GM23338 (cell line): ENCODE measurements at regions not wholly inside any gene's neighbourhood (a gene's known extent, or its start where the extent isn't known, plus 50 kb on each side); places are given as distances from the start of the nearest gene placed in this dataset.

Experiments
- ATAC-seq: fragments of 200-7000 bp; cut with Tn5 transposase; 3 replicates; pipeline ENCODE4 v1.9.1; 2020
- DNase-seq: peaks from one replicate; pipeline ENCODE4 v3.0.0-alpha.2; 2015; ENCODE audit warnings: low spot score
- H2AFZ ChIP-seq: fragments of 200-600 bp; sonication (generic); 2 replicates; pipeline ENCODE4 v1.8.0; 2016; ENCODE audit warnings: antibody characterized with exemption, mild to moderate bottlenecking, moderate library complexity
- H3F3A ChIP-seq: fragments of 200-600 bp; sonication (generic); replicated peaks from 2 replicates; pipeline ENCODE4 v1.8.0; 2017; ENCODE audit warnings: antibody characterized with exemption, mixed run types, low read depth
- H3K27ac ChIP-seq: fragments of 200-600 bp; sonication (generic); 2 replicates; pipeline ENCODE4 v1.6.1; 2016; ENCODE audit warnings: low read depth
- H3K27me3 ChIP-seq: fragments of 200-600 bp; sonication (generic); 2 replicates; pipeline ENCODE4 v1.8.0; 2016; ENCODE audit warnings: mild to moderate bottlenecking, mixed run types, moderate library complexity; ENCODE audit not compliant: insufficient read depth
- H3K36me3 ChIP-seq: fragments of 200-600 bp; sonication (generic); 2 replicates; pipeline ENCODE4 v1.8.0; 2016; ENCODE audit warnings: mild to moderate bottlenecking; ENCODE audit not compliant: insufficient read depth
- H3K4me1 ChIP-seq: fragments of 200-600 bp; sonication (generic); 2 replicates; pipeline ENCODE4 v1.8.0; 2016; ENCODE audit warnings: mild to moderate bottlenecking, moderate library complexity; ENCODE audit not compliant: insufficient read depth
- H3K4me2 ChIP-seq: fragments of 200-600 bp; sonication (generic); 2 replicates; pipeline ENCODE4 v1.7.1; 2017; ENCODE audit warnings: mixed run types
- H3K4me3 ChIP-seq: fragments of 200-600 bp; sonication (generic); 2 replicates; pipeline ENCODE4 v1.6.1; 2016; ENCODE audit warnings: mixed run types
- H3K79me2 ChIP-seq: fragments of 200-600 bp; sonication (generic); replicated peaks from 2 replicates; pipeline ENCODE4 v1.8.0; 2017; ENCODE audit warnings: mild to moderate bottlenecking; ENCODE audit not compliant: insufficient read depth
- H3K9me2 ChIP-seq: fragments of 200-600 bp; sonication (generic); 2 replicates; pipeline ENCODE4 v1.8.0; 2017; ENCODE audit not compliant: insufficient read depth
- H4K20me1 ChIP-seq: fragments of 200-600 bp; sonication (generic); replicated peaks from 2 replicates; pipeline ENCODE4 v1.8.0; 2017; ENCODE audit warnings: mild to moderate bottlenecking; ENCODE audit not compliant: insufficient read depth
- H3K27ac Mint-ChIP-seq: 2 replicates; pipeline ENCODE4 v1.8.0; 2020; ENCODE audit warnings: inconsistent platforms, mild to moderate bottlenecking, moderate library complexity, mixed read lengths
- H3K27me3 Mint-ChIP-seq: 3 replicates; pipeline ENCODE4 v1.8.0; 2022; ENCODE audit warnings: low read depth, mild to moderate bottlenecking, moderate library complexity, mixed read lengths, inconsistent platforms; ENCODE audit not compliant: insufficient read depth, poor library complexity
- H3K36me3 Mint-ChIP-seq: 3 replicates; pipeline ENCODE4 v1.8.0; 2021; ENCODE audit warnings: low read depth, mild to moderate bottlenecking, inconsistent platforms, moderate library complexity, mixed read lengths
- H3K4me1 Mint-ChIP-seq: 3 replicates; pipeline ENCODE4 v1.8.0; 2020; ENCODE audit warnings: mild to moderate bottlenecking, inconsistent platforms, mixed read lengths
- H3K4me3 Mint-ChIP-seq: 3 replicates; pipeline ENCODE4 v1.8.0; 2021; ENCODE audit warnings: moderate library complexity, mild to moderate bottlenecking, inconsistent platforms, mixed read lengths
- H3K9me3 Mint-ChIP-seq: 3 replicates; pipeline ENCODE4 v1.8.0; 2020; ENCODE audit warnings: moderate library complexity, mild to moderate bottlenecking, inconsistent platforms, mixed read lengths
- CREB1 ChIP-seq: fragments of 250-450 bp; sonication (Bioruptor Pico); IDR thresholded peaks from 2 replicates; pipeline ENCODE4 v1.5.0; 2020; ENCODE audit warnings: low read depth, mild to moderate bottlenecking, moderate library complexity
- EZH2phosphoT487 ChIP-seq: fragments of 200-600 bp; sonication (generic); IDR thresholded peaks from one replicate; pipeline ENCODE4 v1.8.1; 2018; ENCODE audit warnings: antibody characterized with exemption; ENCODE audit not compliant: unreplicated experiment
- NANOG ChIP-seq: IDR thresholded peaks from 2 replicates; pipeline ENCODE4 v1.6.1; 2016; ENCODE audit warnings: antibody characterized with exemption, borderline replicate concordance
- STAT1 ChIP-seq: IDR thresholded peaks from one replicate; pipeline ENCODE4 v1.6.1; 2016; ENCODE audit warnings: antibody characterized with exemption; ENCODE audit not compliant: unreplicated experiment
- ZNF331 ChIP-seq: fragments of 250-450 bp; sonication (Bioruptor Pico); IDR thresholded peaks from 2 replicates; pipeline ENCODE4 v1.5.0; 2020; ENCODE audit warnings: low read depth, mild to moderate bottlenecking, moderate library complexity
- ZNF462 ChIP-seq: fragments of 250-450 bp; sonication (Bioruptor Pico); IDR thresholded peaks from 2 replicates; pipeline ENCODE4 v1.5.0; 2020; ENCODE audit warnings: mild to moderate bottlenecking, moderate library complexity
- TF ChIP-seq, protein P1 (sequence below): IDR thresholded peaks from one replicate; pipeline ENCODE4 v1.6.1; 2018; ENCODE audit warnings: antibody characterized with exemption; ENCODE audit not compliant: unreplicated experiment

DNA sequence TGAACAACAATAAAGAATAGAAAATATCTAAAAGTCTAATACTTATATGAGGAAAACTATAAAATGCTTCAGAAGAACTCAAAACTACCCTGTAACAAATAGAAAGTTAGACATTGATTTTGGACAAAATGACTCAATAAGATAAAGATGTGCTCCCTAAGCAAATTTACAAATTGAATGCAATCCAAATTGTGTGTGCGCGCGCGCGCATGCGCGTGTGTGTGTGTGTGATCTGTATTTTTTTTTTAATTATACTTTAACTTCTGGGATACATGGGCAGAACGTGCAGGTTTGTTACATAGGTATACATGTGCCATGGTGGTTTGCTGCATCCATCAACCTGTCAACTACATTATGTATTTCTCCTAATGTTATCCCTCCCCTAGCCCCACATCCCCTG is 320.8 kb upstream of the INTU start (continued):
- TF ChIP-seq ZNF462 (no peak), EZH2phosphoT487 (no peak), STAT1 (no peak), ZNF331 (CRISPR knock-in tag) (no peak), NANOG (no peak)
- TF ChIP-seq, protein P1, sequence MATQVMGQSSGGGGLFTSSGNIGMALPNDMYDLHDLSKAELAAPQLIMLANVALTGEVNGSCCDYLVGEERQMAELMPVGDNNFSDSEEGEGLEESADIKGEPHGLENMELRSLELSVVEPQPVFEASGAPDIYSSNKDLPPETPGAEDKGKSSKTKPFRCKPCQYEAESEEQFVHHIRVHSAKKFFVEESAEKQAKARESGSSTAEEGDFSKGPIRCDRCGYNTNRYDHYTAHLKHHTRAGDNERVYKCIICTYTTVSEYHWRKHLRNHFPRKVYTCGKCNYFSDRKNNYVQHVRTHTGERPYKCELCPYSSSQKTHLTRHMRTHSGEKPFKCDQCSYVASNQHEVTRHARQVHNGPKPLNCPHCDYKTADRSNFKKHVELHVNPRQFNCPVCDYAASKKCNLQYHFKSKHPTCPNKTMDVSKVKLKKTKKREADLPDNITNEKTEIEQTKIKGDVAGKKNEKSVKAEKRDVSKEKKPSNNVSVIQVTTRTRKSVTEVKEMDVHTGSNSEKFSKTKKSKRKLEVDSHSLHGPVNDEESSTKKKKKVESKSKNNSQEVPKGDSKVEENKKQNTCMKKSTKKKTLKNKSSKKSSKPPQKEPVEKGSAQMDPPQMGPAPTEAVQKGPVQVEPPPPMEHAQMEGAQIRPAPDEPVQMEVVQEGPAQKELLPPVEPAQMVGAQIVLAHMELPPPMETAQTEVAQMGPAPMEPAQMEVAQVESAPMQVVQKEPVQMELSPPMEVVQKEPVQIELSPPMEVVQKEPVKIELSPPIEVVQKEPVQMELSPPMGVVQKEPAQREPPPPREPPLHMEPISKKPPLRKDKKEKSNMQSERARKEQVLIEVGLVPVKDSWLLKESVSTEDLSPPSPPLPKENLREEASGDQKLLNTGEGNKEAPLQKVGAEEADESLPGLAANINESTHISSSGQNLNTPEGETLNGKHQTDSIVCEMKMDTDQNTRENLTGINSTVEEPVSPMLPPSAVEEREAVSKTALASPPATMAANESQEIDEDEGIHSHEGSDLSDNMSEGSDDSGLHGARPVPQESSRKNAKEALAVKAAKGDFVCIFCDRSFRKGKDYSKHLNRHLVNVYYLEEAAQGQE, result no peak

DNA sequence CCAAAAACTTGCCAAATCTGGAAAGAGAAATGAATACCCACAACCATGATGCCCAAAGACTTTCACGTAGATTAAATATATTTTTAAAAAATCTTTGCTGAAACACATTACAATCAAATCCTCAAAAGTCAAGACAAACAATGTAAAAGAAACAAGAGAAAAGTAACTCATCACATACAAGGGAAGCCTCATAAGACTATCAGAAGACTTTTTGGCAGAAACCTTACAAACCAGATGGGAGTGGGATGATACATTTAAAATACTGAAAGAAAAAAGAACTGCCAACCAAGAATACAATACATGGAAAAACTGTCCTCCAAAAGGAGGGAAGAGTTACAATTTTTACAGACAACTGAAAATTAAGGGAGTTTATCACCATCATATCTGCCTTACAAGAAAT is 319.0 kb upstream of the INTU start:
- no peak overlapping the region for H3K4me3 Mint-ChIP-seq
- no peak for ATAC-seq
- H3K9me2 ChIP-seq, result no peaks in the 10 kb centered on the region
- no peaks in the 10 kb centered on the region for H3K27me3 ChIP-seq
- no peak overlapping the region for H3K27ac Mint-ChIP-seq
- peaks cover 6% of the 10 kb centered on the region for H3K4me1 Mint-ChIP-seq
- H3K36me3 ChIP-seq, result 0 out of 2 replicates have a peak, but pooled peaks cover 10% of the 10 kb centered on the region
- no peaks in the 10 kb centered on the region for H3K4me1 ChIP-seq
- DNase-seq, result no peak
- no peak overlapping the region for H3K4me3 ChIP-seq
- no peaks in the 10 kb centered on the region for H3F3A ChIP-seq
- no peak overlapping the region for H2AFZ ChIP-seq
- no peak overlapping the region for H3K4me2 ChIP-seq
- no peaks in the 10 kb centered on the region for H3K27me3 Mint-ChIP-seq
- H3K27ac ChIP-seq, result no peak overlapping the region
- peaks cover 19% of the 10 kb centered on the region; the same call in 2 of the 3 replicates for H3K36me3 Mint-ChIP-seq
- no peaks in the 10 kb centered on the region for H4K20me1 ChIP-seq
- H3K79me2 ChIP-seq, result no peaks in the 10 kb centered on the region
- peaks cover 29% of the 10 kb centered on the region for H3K9me3 Mint-ChIP-seq
- TF ChIP-seq CREB1 (CRISPR knock-in tag), result no peak
- no peak for TF ChIP-seq ZNF331 (CRISPR knock-in tag)
- no peak for TF ChIP-seq EZH2phosphoT487
